GM12878 (cell line): ENCODE measurements at regions not wholly inside any gene's neighbourhood (a gene's known extent, or its start where the extent isn't known, plus 50 kb on each side); places are given as distances from the start of the nearest gene placed in this dataset.

Source experiments
- ATAC-seq: fragments of 200-7000 bp; cut with Tn5 transposase; 3 replicates; pipeline ENCODE4 v1.9.1; 2020; ENCODE audit warnings: mild to moderate bottlenecking, moderate library complexity
- BruUV-seq: library from RNA; stranded (reverse); fragments of 400-500 nt; replicated peaks from 2 replicates; lab custom pipeline; 2021; lab: Mats Ljungman, UMichigan
- CTCF ChIA-PET: fragments of 300-600 bp; sonication (Branson Sonifier 250); formaldehyde crosslinking; extraction: SDS; loops from one replicate; lab custom pipeline; 2021; ENCODE audit warnings: inconsistent platforms; lab: Yijun Ruan, JAX
- POLR2A ChIA-PET: fragments of 350-600 bp; formaldehyde crosslinking; extraction: SDS; loops from one replicate; lab custom pipeline; 2021; ENCODE audit warnings: inconsistent platforms; lab: Charles Lee
- RAD21 ChIA-PET: fragments of 300-600 bp; sonication (Branson Sonifier 250); formaldehyde crosslinking; loops from one replicate; lab custom pipeline; 2023; ENCODE audit warnings: antibody characterized with exemption; ENCODE audit not compliant: unreplicated experiment; lab: Charles Lee
- SMC1A ChIA-PET: fragments of 300-600 bp; sonication (Branson Sonifier 250); formaldehyde crosslinking; loops from one replicate; lab custom pipeline; 2023; ENCODE audit not compliant: unreplicated experiment, uncharacterized antibody; lab: Charles Lee
- DNase-seq: peaks from one replicate; pipeline ENCODE4 v3.0.0-alpha.2; 2011; ENCODE audit warnings: low read depth, low spot score
- FAIRE-seq: peaks from 3 replicates; lab custom pipeline; 2011; peaks lifted over from hg19 to GRCh38; lab: Jason Lieb, UNC
- H2AFZ ChIP-seq: 2 replicates; pipeline ENCODE4 v1.6.0; 2011; ENCODE audit warnings: low read depth, low read length, control low read depth; ENCODE audit not compliant: control insufficient read depth
- H3K27ac ChIP-seq: 2 replicates; pipeline ENCODE4 v1.5.1; 2011; ENCODE audit warnings: control low read depth; ENCODE audit not compliant: control insufficient read depth, insufficient read depth
- H3K27me3 ChIP-seq, 2 experiments: replicated peaks in 1 of 2; 2 replicates each; pipeline versions ENCODE4 v1.6.0 to v1.6.1; 2011; ENCODE audit warnings: low read length in 1 of 2; ENCODE audit not compliant: control insufficient read depth in 2 of 2, insufficient read depth in 2 of 2
- H3K36me3 ChIP-seq, 2 experiments: 2 replicates each; pipeline ENCODE4 v1.5.1; 2011; ENCODE audit warnings: low read length in 1 of 2; ENCODE audit not compliant: control insufficient read depth in 2 of 2, insufficient read depth in 2 of 2
- H3K4me1 ChIP-seq: 2 replicates; pipeline ENCODE4 v1.6.1; 2011; ENCODE audit warnings: mild to moderate bottlenecking, low read length, moderate library complexity, mixed read lengths; ENCODE audit not compliant: control insufficient read depth, insufficient read depth
- H3K4me2 ChIP-seq: 2 replicates; pipeline ENCODE4 v1.6.0; 2011; ENCODE audit warnings: control low read depth; ENCODE audit not compliant: control insufficient read depth, insufficient read depth
- H3K4me3 ChIP-seq: fragments of 200-600 bp; sonication (generic); 2 replicates; pipeline ENCODE4 v1.5.1; 2016
- H3K79me2 ChIP-seq: 2 replicates; pipeline ENCODE4 v1.6.0; 2011; ENCODE audit warnings: low read length; ENCODE audit not compliant: control insufficient read depth, insufficient read depth
- H3K9ac ChIP-seq: 2 replicates; pipeline ENCODE4 v1.8.0; 2011; ENCODE audit warnings: low read length, control low read depth, mixed read lengths; ENCODE audit not compliant: control insufficient read depth, insufficient read depth
- H3K9me3 ChIP-seq: replicated peaks from 3 replicates; pipeline ENCODE4 v1.5.1; 2011; ENCODE audit warnings: mild to moderate bottlenecking, low read length; ENCODE audit not compliant: control insufficient read depth, insufficient read depth
- H4K20me1 ChIP-seq: 2 replicates; pipeline ENCODE4 v1.6.0; 2011; ENCODE audit not compliant: control insufficient read depth, insufficient read depth
- EP300 ChIP-seq, 2 experiments: fragments of 150-350 bp in 1 of 2; IDR thresholded peaks; 2 replicates each; pipeline ENCODE4 v1.6.1; 2011 to 2012; ENCODE audit warnings: low read depth in 2 of 2, low read length in 2 of 2, borderline replicate concordance in 1 of 2, improper control_type of control experiment in 1 of 2, inconsistent platforms in 1 of 2; ENCODE audit not compliant: control insufficient read depth in 1 of 2
- FOS ChIP-seq: IDR thresholded peaks from 3 replicates; pipeline ENCODE4 v1.6.1; 2011; ENCODE audit warnings: borderline replicate concordance; ENCODE audit not compliant: insufficient read length; ENCODE audit errors: extremely low read depth
- IKZF2 ChIP-seq, 2 experiments: fragments of 450-650 bp; IDR thresholded peaks; 2 replicates each; pipeline ENCODE4 v1.6.1; 2017; ENCODE audit warnings: mild to moderate bottlenecking in 2 of 2, moderate library complexity in 2 of 2
- MYB ChIP-seq: fragments of 150-350 bp; IDR thresholded peaks from 2 replicates; pipeline ENCODE4 v1.6.1; 2014; ENCODE audit warnings: mild to moderate bottlenecking, low read depth, low read length, borderline replicate concordance
- PAX8 ChIP-seq: fragments of 450-650 bp; IDR thresholded peaks from 2 replicates; pipeline ENCODE4 v1.6.1; 2017; ENCODE audit warnings: mild to moderate bottlenecking, moderate library complexity
- SMAD5 ChIP-seq: IDR thresholded peaks from 2 replicates; pipeline ENCODE4 v1.6.1; 2016; ENCODE audit warnings: antibody characterized with exemption, low read depth
- SMC3 ChIP-seq: IDR thresholded peaks from 2 replicates; pipeline ENCODE4 v1.6.1; 2011; ENCODE audit warnings: low read length, improper control_type of control experiment, borderline replicate concordance
- SREBF2 ChIP-seq: IDR thresholded peaks from 2 replicates; pipeline ENCODE4 v1.6.1; 2012; ENCODE audit warnings: mild to moderate bottlenecking, low read length
- ZSCAN29 ChIP-seq: fragments of 450-650 bp; IDR thresholded peaks from 2 replicates; pipeline ENCODE4 v1.6.1; 2017; ENCODE audit warnings: mild to moderate bottlenecking, moderate library complexity
- WGBS: methylation state at CpG from one replicate; pipeline ENCODE4 v1.1.6; 2016; ENCODE audit warnings: low lambda C conversion rate; ENCODE audit not compliant: insufficient replicate concordance, insufficient coverage; ENCODE audit errors: missing lambda C conversion rate; 5-methylcytosine and 5-hydroxymethylcytosine counted together
- in situ Hi-C: fragments of 300-500 bp; cut with MboI; formaldehyde crosslinking; loops from 9 replicates; pipeline ENCODE4 v1.14.3; 2018; ENCODE audit warnings: mixed read lengths
- intact Hi-C: fragments of 100-400 bp; cut with micrococcal nuclease; formaldehyde crosslinking; loops from one replicate; pipeline ENCODE4 v1.14.2; 2022; ENCODE audit not compliant: unreplicated experiment
- TF ChIP-seq, protein P1 (sequence below): fragments of 150-350 bp; IDR thresholded peaks from 2 replicates; pipeline ENCODE4 v1.6.1; 2016; ENCODE audit warnings: low read depth, low read length
- TF ChIP-seq, protein P2 (sequence below): fragments of 450-650 bp; formaldehyde crosslinking; IDR thresholded peaks from 2 replicates; pipeline ENCODE4 v1.4.0; 2022; ENCODE audit warnings: mild to moderate bottlenecking, moderate library complexity

DNA sequence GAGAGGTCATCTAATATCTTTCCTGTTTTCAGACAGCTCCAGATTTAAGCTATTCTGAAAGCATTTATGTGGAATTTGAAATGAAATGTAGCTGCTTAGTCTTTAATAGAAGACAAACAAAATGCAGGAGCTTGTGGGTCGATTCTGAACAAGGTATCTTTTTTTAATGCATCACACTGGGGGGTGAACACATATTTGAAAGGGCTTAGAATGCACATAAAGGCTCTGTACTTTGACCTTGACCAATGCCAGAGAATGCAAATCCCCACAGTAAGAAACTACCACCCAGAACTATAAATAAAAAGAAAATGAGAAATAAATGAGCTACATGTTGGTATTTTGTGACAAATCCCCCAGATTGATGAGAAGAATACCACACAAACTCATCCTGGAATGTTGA, 489.3 kb downstream of the PIK3C3 start (continued):
- TF ChIP-seq, protein P1, sequence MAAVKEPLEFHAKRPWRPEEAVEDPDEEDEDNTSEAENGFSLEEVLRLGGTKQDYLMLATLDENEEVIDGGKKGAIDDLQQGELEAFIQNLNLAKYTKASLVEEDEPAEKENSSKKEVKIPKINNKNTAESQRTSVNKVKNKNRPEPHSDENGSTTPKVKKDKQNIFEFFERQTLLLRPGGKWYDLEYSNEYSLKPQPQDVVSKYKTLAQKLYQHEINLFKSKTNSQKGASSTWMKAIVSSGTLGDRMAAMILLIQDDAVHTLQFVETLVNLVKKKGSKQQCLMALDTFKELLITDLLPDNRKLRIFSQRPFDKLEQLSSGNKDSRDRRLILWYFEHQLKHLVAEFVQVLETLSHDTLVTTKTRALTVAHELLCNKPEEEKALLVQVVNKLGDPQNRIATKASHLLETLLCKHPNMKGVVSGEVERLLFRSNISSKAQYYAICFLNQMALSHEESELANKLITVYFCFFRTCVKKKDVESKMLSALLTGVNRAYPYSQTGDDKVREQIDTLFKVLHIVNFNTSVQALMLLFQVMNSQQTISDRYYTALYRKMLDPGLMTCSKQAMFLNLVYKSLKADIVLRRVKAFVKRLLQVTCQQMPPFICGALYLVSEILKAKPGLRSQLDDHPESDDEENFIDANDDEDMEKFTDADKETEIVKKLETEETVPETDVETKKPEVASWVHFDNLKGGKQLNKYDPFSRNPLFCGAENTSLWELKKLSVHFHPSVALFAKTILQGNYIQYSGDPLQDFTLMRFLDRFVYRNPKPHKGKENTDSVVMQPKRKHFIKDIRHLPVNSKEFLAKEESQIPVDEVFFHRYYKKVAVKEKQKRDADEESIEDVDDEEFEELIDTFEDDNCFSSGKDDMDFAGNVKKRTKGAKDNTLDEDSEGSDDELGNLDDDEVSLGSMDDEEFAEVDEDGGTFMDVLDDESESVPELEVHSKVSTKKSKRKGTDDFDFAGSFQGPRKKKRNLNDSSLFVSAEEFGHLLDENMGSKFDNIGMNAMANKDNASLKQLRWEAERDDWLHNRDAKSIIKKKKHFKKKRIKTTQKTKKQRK: no peak
- no peak for TF ChIP-seq SMC3
- no peak for TF ChIP-seq IKZF2 (IDR thresholded peaks at IDR 0.05)
- no peak for TF ChIP-seq EP300 (IDR thresholded peaks at IDR 0.05; ENCODE audit: borderline replicate concordance in 1 of 2, control insufficient read depth in 1 of 2, low read depth in 2 of 2, low read length in 2 of 2)
- TF ChIP-seq, all 136 proteins: peak for 0

DNA sequence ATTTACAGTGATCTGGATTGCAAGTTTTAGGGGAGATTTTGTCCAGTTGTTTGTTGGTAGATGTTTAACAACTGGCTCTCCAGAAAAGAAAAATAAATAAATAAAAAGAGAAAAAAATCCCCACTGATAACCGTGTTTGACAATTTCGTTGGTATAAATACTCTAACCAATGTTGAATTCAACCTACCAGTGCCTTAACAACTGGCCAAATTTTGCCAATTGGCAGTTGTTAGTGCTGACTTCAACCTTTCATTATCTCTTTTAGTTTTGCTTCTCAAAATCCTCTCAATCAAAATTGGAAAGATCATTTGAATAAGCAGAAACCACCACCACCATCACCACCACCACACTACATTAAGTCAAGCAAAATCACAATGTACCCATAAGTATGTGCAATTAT, 490.3 kb downstream of the PIK3C3 start:
- H3K4me3 ChIP-seq: no peak overlapping the region
- ChIA-PET RAD21 (no interaction called here), POLR2A (no interaction called here), SMC1A (interaction anchor here (1.2 kb wide), 1 partner anchor 331 kb away, joined by 4 read pairs; no protein-coding TSS in a partner anchor), CTCF (interaction anchor here (1.5 kb wide), 1 partner anchor 145 kb away, joined by 4 read pairs; no protein-coding TSS in a partner anchor)
- no peaks in the 10 kb centered on the region for H3K4me1 ChIP-seq
- no peaks in the 10 kb centered on the region for H3K79me2 ChIP-seq
- DNase-seq (no peak), FAIRE-seq (no peak), ATAC-seq (no peak)
- intact Hi-C loops: no loop called here
- H4K20me1 ChIP-seq: no peaks in the 10 kb centered on the region
- TF ChIP-seq PAX8 (no peak), SMAD5 (no peak), SREBF2 (no peak), ZSCAN29 (no peak), SMC3 (no peak), FOS (no peak), MYB (no peak)
- TF ChIP-seq, protein P2, sequence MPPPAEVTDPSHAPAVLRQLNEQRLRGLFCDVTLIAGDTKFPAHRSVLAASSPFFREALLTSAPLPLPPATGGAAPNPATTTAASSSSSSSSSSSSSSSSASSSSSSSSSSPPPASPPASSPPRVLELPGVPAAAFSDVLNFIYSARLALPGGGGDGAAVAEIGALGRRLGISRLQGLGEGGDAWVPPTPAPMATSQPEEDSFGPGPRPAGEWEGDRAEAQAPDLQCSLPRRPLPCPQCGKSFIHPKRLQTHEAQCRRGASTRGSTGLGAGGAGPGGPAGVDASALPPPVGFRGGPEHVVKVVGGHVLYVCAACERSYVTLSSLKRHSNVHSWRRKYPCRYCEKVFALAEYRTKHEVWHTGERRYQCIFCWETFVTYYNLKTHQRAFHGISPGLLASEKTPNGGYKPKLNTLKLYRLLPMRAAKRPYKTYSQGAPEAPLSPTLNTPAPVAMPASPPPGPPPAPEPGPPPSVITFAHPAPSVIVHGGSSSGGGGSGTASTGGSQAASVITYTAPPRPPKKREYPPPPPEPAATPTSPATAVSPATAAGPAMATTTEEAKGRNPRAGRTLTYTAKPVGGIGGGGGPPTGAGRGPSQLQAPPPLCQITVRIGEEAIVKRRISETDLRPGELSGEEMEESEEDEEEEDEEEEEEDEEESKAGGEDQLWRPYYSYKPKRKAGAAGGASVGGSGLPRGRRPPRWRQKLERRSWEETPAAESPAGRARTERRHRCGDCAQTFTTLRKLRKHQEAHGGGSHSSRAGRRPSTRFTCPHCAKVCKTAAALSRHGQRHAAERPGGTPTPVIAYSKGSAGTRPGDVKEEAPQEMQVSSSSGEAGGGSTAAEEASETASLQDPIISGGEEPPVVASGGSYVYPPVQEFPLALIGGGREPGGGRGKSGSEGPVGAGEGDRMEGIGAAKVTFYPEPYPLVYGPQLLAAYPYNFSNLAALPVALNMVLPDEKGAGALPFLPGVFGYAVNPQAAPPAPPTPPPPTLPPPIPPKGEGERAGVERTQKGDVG (CRISPR knock-in tag): no peak
- 3% methylated on average over 2 of the region's 2 CpGs for WGBS
- H3K36me3 ChIP-seq: no peaks in the 10 kb centered on the region
- H3K9me3 ChIP-seq: no peaks in the 10 kb centered on the region; the same call in 2 of the 3 replicates
- no peak overlapping the region for H3K27ac ChIP-seq
- no peak overlapping the region for H3K4me2 ChIP-seq
- H3K27me3 ChIP-seq: no peaks in the 10 kb centered on the region
- H2AFZ ChIP-seq: no peak overlapping the region
- no TSS peak for BruUV-seq
- H3K9ac ChIP-seq: no peak overlapping the region
- in situ Hi-C loops: no loop called here
